ENCODE measurements at regions not wholly inside any gene's neighbourhood (a gene's known extent, or its start where the extent isn't known, plus 50 kb on each side); places are given as distances from the start of the nearest gene placed in this dataset.

DNA sequence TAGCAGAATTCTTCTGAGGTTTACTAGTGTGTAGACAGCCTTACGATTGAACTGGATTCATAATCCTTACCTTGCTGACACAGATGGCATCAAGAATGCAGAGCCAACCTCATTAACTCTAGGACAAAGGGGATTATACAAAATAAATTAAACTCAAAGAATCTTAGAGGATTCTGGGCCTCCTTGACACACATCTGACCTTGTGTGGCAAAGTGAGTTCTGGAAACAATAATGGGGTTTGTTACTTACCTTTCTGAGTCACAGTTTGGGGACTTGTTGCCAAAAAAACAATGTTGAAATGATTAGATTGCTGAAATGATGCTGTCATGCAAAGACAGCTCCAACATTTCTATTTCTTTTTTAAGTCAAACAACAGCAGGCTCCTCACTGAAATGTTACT is 179.1 kb upstream of the ISX start:
- TF ChIP-seq ZNF121 (CRISPR knock-in tag; IDR thresholded peaks at IDR 0.05) (no peak), NR1H2 (CRISPR knock-in tag; IDR thresholded peaks at IDR 0.05) (no peak), E2F4 (CRISPR knock-in tag; IDR thresholded peaks at IDR 0.05; ENCODE audit: borderline replicate concordance, low read depth) (no peak)

All from WTC11 (cell line).